GM12892 (cell line): ENCODE measurements at regions not wholly inside any gene's neighbourhood (a gene's known extent, or its start where the extent isn't known, plus 50 kb on each side); places are given as distances from the start of the nearest gene placed in this dataset.

Experiments used
- POLR2A ChIP-seq: IDR thresholded peaks from 2 replicates; pipeline ENCODE4 v1.6.1; 2011; ENCODE audit warnings: low read depth, low read length, control low read depth
- POLR2AphosphoS5 ChIP-seq: IDR thresholded peaks from 2 replicates; pipeline ENCODE4 v1.6.1; 2011; ENCODE audit warnings: low read depth, low read length, control low read depth
- TAF1 ChIP-seq: IDR thresholded peaks from 2 replicates; pipeline ENCODE4 v1.6.1; 2011; ENCODE audit warnings: low read depth, mild to moderate bottlenecking, control low read depth, low read length, borderline replicate concordance

DNA sequence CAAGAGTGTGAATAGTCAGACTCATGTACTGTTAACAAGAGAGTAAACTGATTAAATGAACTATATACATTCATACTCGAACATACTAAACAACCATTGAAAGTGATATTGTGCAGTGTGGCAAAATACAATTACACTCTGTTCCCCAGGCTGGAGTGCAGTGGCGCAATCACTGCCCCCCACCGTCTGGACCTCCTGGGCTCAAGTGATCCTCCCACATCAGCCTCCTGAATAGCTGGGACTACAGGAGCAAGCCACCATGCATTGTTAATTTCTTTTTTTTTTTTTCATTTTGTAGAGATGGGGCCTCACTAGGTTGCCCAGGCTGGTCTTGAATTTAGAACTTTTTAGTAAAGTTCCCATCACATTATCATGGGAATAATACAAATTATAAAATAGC is 77.3 kb upstream of the LSM14A start:
- TF ChIP-seq POLR2A = no peak
- TF ChIP-seq POLR2AphosphoS5 = no peak
- no peak for TF ChIP-seq TAF1
